ENCODE measurements at regions not wholly inside any gene's neighbourhood (a gene's known extent, or its start where the extent isn't known, plus 50 kb on each side); places are given as distances from the start of the nearest gene placed in this dataset.

- no peak for TF ChIP-seq JUND (IDR thresholded peaks at IDR 0.05; ENCODE audit: low read length)
- TF ChIP-seq GTF2F1 (IDR thresholded peaks at IDR 0.05; ENCODE audit: borderline replicate concordance, low read depth, low read length), result no peak
These were observed 52.5 kb upstream of the CLDN10 start (continued) for GRCh38 chr13:95499811-95500712.

Measured in H1 (cell line).